ENCODE measurements at regions not wholly inside any gene's neighbourhood (a gene's known extent, or its start where the extent isn't known, plus 50 kb on each side); places are given as distances from the start of the nearest gene placed in this dataset.
A peak's percentile ranks its signal among the peaks of the same experiment; 100 is the strongest.
"Not testable (repeated sequence)": the region's sequence is repeated elsewhere in the genome, so short reads cannot be mapped to it uniquely, and the experiment has no call there.

- Mint-ChIP-seq H3K36me3 (ENCODE audit: low read depth) (peaks cover 4% of the 10 kb centered on the region), H3K9me3 (peaks cover 18% of the 10 kb centered on the region), H3K27me3 (ENCODE audit: low read depth) (no peaks in the 10 kb centered on the region), H3K4me3 (no peak overlapping the region), H3K4me1 (no peaks in the 10 kb centered on the region), H3K27ac (no peak overlapping the region)
- TF ChIP-seq CTCF (IDR thresholded peaks at IDR 0.05; ENCODE audit: unreplicated experiment in 3 of 3) = no peak
Measured at GRCh38 chr6:9233686-9234085, 798.3 kb upstream of the SLC35B3 start.

- peaks cover 4% of the 10 kb centered on the region for H3K36me3 Mint-ChIP-seq (ENCODE audit: low read depth)
- H3K27me3 Mint-ChIP-seq (ENCODE audit: low read depth) = no peaks in the 10 kb centered on the region
- peaks cover 18% of the 10 kb centered on the region for H3K9me3 Mint-ChIP-seq
- no peaks in the 10 kb centered on the region for H3K4me1 Mint-ChIP-seq
- no peak overlapping the region for H3K4me3 Mint-ChIP-seq
- H3K27ac Mint-ChIP-seq = no peak overlapping the region
- no peak for TF ChIP-seq CTCF (IDR thresholded peaks at IDR 0.05; ENCODE audit: unreplicated experiment in 3 of 3)
Measured at GRCh38 chr6:9233226-9233625, 797.9 kb upstream of the SLC35B3 start.

- H3K27ac Mint-ChIP-seq = no peak overlapping the region
- no peaks in the 10 kb centered on the region for H3K36me3 Mint-ChIP-seq (ENCODE audit: low read depth)
- H3K27me3 Mint-ChIP-seq (ENCODE audit: low read depth) = no peaks in the 10 kb centered on the region
- peaks cover 5% of the 10 kb centered on the region for H3K4me1 Mint-ChIP-seq
- no peak for TF ChIP-seq CTCF (IDR thresholded peaks at IDR 0.05; ENCODE audit: unreplicated experiment in 3 of 3)
- H3K4me3 Mint-ChIP-seq = no peak overlapping the region
- H3K9me3 Mint-ChIP-seq = peaks cover 4% of the 10 kb centered on the region
Measured at GRCh38 chr6:9225441-9225871, 790.1 kb upstream of the SLC35B3 start.

- Mint-ChIP-seq H3K27ac (no peak overlapping the region), H3K4me3 (no peak overlapping the region), H3K36me3 (ENCODE audit: low read depth) (no peaks in the 10 kb centered on the region), H3K4me1 (peaks cover 5% of the 10 kb centered on the region), H3K27me3 (ENCODE audit: low read depth) (no peaks in the 10 kb centered on the region), H3K9me3 (peaks cover 4% of the 10 kb centered on the region)
- TF ChIP-seq CTCF (IDR thresholded peaks at IDR 0.05; ENCODE audit: unreplicated experiment in 3 of 3) = no peak
Measured at GRCh38 chr6:9224539-9224938, 789.2 kb upstream of the SLC35B3 start.

- not testable (repeated sequence) for H3K27ac Mint-ChIP-seq; H3K27me3 Mint-ChIP-seq (ENCODE audit: low read depth); H3K36me3 Mint-ChIP-seq (ENCODE audit: low read depth); H3K4me3 Mint-ChIP-seq; H3K4me1 Mint-ChIP-seq
- peaks cover 20% of the 10 kb centered on the region for H3K9me3 Mint-ChIP-seq
Measured at GRCh38 chr6:9213717-9214116, 778.4 kb upstream of the SLC35B3 start.

GRCh38 chr6:9208966-9209365 is 773.6 kb upstream of the SLC35B3 start:
- Mint-ChIP-seq H3K27ac (peak overlapping the region; percentile 70 to 92 (median 90)), H3K36me3 (ENCODE audit: low read depth) (no peaks in the 10 kb centered on the region)

More at GRCh38 chr6:9208966-9209365, 773.6 kb upstream of the SLC35B3 start:
- H3K4me3 Mint-ChIP-seq = no peak overlapping the region
- no peaks in the 10 kb centered on the region for H3K4me1 Mint-ChIP-seq
- peaks cover 7% of the 10 kb centered on the region for H3K9me3 Mint-ChIP-seq
- no peaks in the 10 kb centered on the region for H3K27me3 Mint-ChIP-seq (ENCODE audit: low read depth)
- TF ChIP-seq CTCF (IDR thresholded peaks at IDR 0.05; ENCODE audit: unreplicated experiment in 3 of 3) = no peak

Measured in nephron (organoid).